Liver (tissue), 7 donors: ENCODE measurements at regions not wholly inside any gene's neighbourhood (a gene's known extent, or its start where the extent isn't known, plus 50 kb on each side); places are given as distances from the start of the nearest gene placed in this dataset.

Experiments
- DNase-seq: peaks from one replicate; pipeline ENCODE4 v3.0.0-alpha.2; 2017; ENCODE audit warnings: low spot score
- H3K27ac ChIP-seq, 2 donors: one replicate each; pipeline ENCODE4 v1.7.0; 2013; ENCODE audit warnings: inconsistent platforms in 2 of 2, low read length in 2 of 2, control low read depth in 1 of 2, low read depth in 1 of 2, mild to moderate bottlenecking in 1 of 2
- H3K27me3 ChIP-seq, 4 donors: one replicate each; pipeline versions ENCODE4 v1.6.1 to v1.7.0; 2013; ENCODE audit warnings: low read length in 3 of 4, inconsistent platforms in 1 of 4, mild to moderate bottlenecking in 1 of 4, moderate library complexity in 1 of 4; ENCODE audit not compliant: control insufficient read depth in 4 of 4, insufficient read depth in 4 of 4
- H3K36me3 ChIP-seq, 4 donors: one replicate each; pipeline versions ENCODE4 v1.6.1 to v1.7.0; 2013; ENCODE audit warnings: low read length in 3 of 4, mild to moderate bottlenecking in 3 of 4, low read depth in 1 of 4, moderate library complexity in 1 of 4; ENCODE audit not compliant: control insufficient read depth in 4 of 4, insufficient read depth in 3 of 4
- H3K4me1 ChIP-seq, 4 donors: one replicate each; pipeline versions ENCODE4 v1.6.1 to v1.7.0; 2013; ENCODE audit warnings: low read length in 3 of 4, mild to moderate bottlenecking in 3 of 4, moderate library complexity in 1 of 4; ENCODE audit not compliant: control insufficient read depth in 4 of 4, insufficient read depth in 4 of 4
- H3K4me3 ChIP-seq, 3 donors: one replicate each; pipeline versions ENCODE4 v1.6.1 to v1.7.0; 2013; ENCODE audit warnings: low read length in 3 of 3, control low read depth in 1 of 3, low read depth in 1 of 3, mild to moderate bottlenecking in 1 of 3
- H3K9ac ChIP-seq, 2 donors: one replicate each; pipeline ENCODE4 v1.7.0; 2013; ENCODE audit warnings: low read length in 2 of 2, mild to moderate bottlenecking in 2 of 2, moderate library complexity in 2 of 2, control low read depth in 1 of 2, low read depth in 1 of 2
- H3K9me3 ChIP-seq, 4 donors: one replicate each; pipeline versions ENCODE4 v1.6.1 to v1.7.0; 2013; ENCODE audit warnings: low read length in 3 of 4; ENCODE audit not compliant: control insufficient read depth in 4 of 4
- EGR1 ChIP-seq, 2 donors: IDR thresholded peaks; 2 replicates each; pipeline ENCODE4 v1.6.1; 2016 to 2018; ENCODE audit warnings: antibody characterized with exemption in 2 of 2, low read depth in 2 of 2
- FOXA1 ChIP-seq: IDR thresholded peaks from 2 replicates; pipeline ENCODE4 v1.6.1; 2016; ENCODE audit warnings: antibody characterized with exemption
- GABPA ChIP-seq, 2 donors: IDR thresholded peaks in 1 of 2; conservative IDR thresholded peaks in 1 of 2; 2 replicates each; pipeline ENCODE4 v1.6.1; 2016; ENCODE audit warnings: antibody characterized with exemption in 2 of 2, mild to moderate bottlenecking in 1 of 2, moderate library complexity in 1 of 2
- HNF4A ChIP-seq, 2 donors: conservative IDR thresholded peaks; 2 replicates each; pipeline ENCODE4 v1.6.1; 2016; ENCODE audit warnings: antibody characterized with exemption in 2 of 2, mild to moderate bottlenecking in 2 of 2
- HNF4G ChIP-seq: IDR thresholded peaks from 2 replicates; pipeline ENCODE4 v1.6.1; 2016; ENCODE audit warnings: antibody characterized with exemption
- JUND ChIP-seq, 2 donors: IDR thresholded peaks; 2 replicates each; pipeline ENCODE4 v1.6.1; 2016; ENCODE audit warnings: antibody characterized with exemption in 2 of 2
- RAD21 ChIP-seq, 2 donors: IDR thresholded peaks; 2 replicates each; pipeline ENCODE4 v1.6.1; 2016; ENCODE audit warnings: antibody characterized with exemption in 2 of 2, mild to moderate bottlenecking in 2 of 2
- REST ChIP-seq: IDR thresholded peaks from 2 replicates; pipeline ENCODE4 v1.6.1; 2016; ENCODE audit warnings: antibody characterized with exemption, mild to moderate bottlenecking
- SP1 ChIP-seq: IDR thresholded peaks from 2 replicates; pipeline ENCODE4 v1.6.1; 2018; ENCODE audit warnings: antibody characterized with exemption, mild to moderate bottlenecking
- TAF1 ChIP-seq: conservative IDR thresholded peaks from 2 replicates; pipeline ENCODE4 v1.6.1; 2016; ENCODE audit warnings: antibody characterized with exemption, mild to moderate bottlenecking
- YY1 ChIP-seq: IDR thresholded peaks from 2 replicates; pipeline ENCODE4 v1.6.1; 2016; ENCODE audit warnings: antibody characterized with exemption, mild to moderate bottlenecking
- WGBS: extraction: QIAGEN DNeasy Blood & Tissue Kit; methylation state at CpG from one replicate; pipeline ENCODE4 v1.1.7; 2013; 5-methylcytosine and 5-hydroxymethylcytosine counted together
- TF ChIP-seq, protein P1 (sequence below): IDR thresholded peaks from 2 replicates; pipeline ENCODE4 v1.6.1; 2016; ENCODE audit warnings: antibody characterized with exemption
- TF ChIP-seq, protein P2 (sequence below): IDR thresholded peaks from 2 replicates; pipeline ENCODE4 v1.6.1; 2016; ENCODE audit warnings: antibody characterized with exemption
- donor health status: healthy.
- donor health status: healthy.
- donor health status: healthy.
- donor health status: healthy.

GRCh38 chr2:205930209-205930608, 155.8 kb downstream of the INO80D start (continued):
- TF ChIP-seq, protein P1, sequence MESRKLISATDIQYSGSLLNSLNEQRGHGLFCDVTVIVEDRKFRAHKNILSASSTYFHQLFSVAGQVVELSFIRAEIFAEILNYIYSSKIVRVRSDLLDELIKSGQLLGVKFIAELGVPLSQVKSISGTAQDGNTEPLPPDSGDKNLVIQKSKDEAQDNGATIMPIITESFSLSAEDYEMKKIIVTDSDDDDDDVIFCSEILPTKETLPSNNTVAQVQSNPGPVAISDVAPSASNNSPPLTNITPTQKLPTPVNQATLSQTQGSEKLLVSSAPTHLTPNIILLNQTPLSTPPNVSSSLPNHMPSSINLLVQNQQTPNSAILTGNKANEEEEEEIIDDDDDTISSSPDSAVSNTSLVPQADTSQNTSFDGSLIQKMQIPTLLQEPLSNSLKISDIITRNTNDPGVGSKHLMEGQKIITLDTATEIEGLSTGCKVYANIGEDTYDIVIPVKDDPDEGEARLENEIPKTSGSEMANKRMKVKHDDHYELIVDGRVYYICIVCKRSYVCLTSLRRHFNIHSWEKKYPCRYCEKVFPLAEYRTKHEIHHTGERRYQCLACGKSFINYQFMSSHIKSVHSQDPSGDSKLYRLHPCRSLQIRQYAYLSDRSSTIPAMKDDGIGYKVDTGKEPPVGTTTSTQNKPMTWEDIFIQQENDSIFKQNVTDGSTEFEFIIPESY, result no peak

GRCh38 chr2:205929246-205929942, 156.6 kb downstream of the INO80D start:
- Histone ChIP-seq H3K9ac (peak overlapping the region in 1 of 2 donors; percentile 14), H3K4me1 (peaks cover 4 to 17% (median 13%) of the 10 kb centered on the region in 4 donors), H3K27me3 (no peaks in the 10 kb centered on the region), H3K36me3 (no peaks in the 10 kb centered on the region), H3K27ac (peak overlapping the region; percentile 17 to 65), H3K9me3 (no peaks in the 10 kb centered on the region), H3K4me3 (peak overlapping the region in 1 of 3 donors; percentile 14)
- WGBS, result 22% methylated on average over 9 of the region's 9 CpGs
- TF ChIP-seq FOXA1 (no peak), EGR1 (IDR thresholded peaks at IDR 0.05; ENCODE audit: low read depth in 2 of 2) (peak in 1 of 2 donors; percentile 19), HNF4G (peak; percentile 68), YY1 (peak; percentile 92), JUND (IDR thresholded peaks at IDR 0.05) (peak in 1 of 2 donors; percentile 30), HNF4A (conservative IDR thresholded peaks at IDR 0.05) (peak; percentile 84 to 90), GABPA (IDR thresholded peaks at IDR 0.05 in 1 of 2, conservative IDR thresholded peaks at IDR 0.05 in 1 of 2) (no peak), TAF1 (no peak), RAD21 (IDR thresholded peaks at IDR 0.05) (peak in 1 of 2 donors; percentile 8), SP1 (peak; percentile 86), REST (peak; percentile 39)
- TF ChIP-seq, protein P2, sequence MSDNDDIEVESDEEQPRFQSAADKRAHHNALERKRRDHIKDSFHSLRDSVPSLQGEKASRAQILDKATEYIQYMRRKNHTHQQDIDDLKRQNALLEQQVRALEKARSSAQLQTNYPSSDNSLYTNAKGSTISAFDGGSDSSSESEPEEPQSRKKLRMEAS, result peak; percentile 67
- DNase-seq, result no peak
